HG03571 (cell line): ENCODE measurements at regions not wholly inside any gene's neighbourhood (a gene's known extent, or its start where the extent isn't known, plus 50 kb on each side); places are given as distances from the start of the nearest gene placed in this dataset.
"Not testable (repeated sequence)": the region's sequence is repeated elsewhere in the genome, so short reads cannot be mapped to it uniquely, and the experiment has no call there.

Source experiments
- ATAC-seq: cut with Tn5 transposase; IDR thresholded peaks from one replicate; pipeline ENCODE4 v1.9.1; 2021; ENCODE audit not compliant: unreplicated experiment

- ATAC-seq: no peak
These were observed 50.9 kb downstream of the DISP1 start for GRCh38 chr1:222865718-222866117.

- no peak for ATAC-seq
These were observed 52.5 kb downstream of the DISP1 start for GRCh38 chr1:222867316-222867715.

- no peak for ATAC-seq
These were observed 61.3 kb downstream of the DISP1 start for GRCh38 chr1:222876182-222876581.

GRCh38 chr1:222877854-222878253, 63.0 kb downstream of the DISP1 start:
- ATAC-seq: no peak

GRCh38 chr1:222880587-222880986, 65.7 kb downstream of the DISP1 start:
- ATAC-seq: no peak

DNA sequence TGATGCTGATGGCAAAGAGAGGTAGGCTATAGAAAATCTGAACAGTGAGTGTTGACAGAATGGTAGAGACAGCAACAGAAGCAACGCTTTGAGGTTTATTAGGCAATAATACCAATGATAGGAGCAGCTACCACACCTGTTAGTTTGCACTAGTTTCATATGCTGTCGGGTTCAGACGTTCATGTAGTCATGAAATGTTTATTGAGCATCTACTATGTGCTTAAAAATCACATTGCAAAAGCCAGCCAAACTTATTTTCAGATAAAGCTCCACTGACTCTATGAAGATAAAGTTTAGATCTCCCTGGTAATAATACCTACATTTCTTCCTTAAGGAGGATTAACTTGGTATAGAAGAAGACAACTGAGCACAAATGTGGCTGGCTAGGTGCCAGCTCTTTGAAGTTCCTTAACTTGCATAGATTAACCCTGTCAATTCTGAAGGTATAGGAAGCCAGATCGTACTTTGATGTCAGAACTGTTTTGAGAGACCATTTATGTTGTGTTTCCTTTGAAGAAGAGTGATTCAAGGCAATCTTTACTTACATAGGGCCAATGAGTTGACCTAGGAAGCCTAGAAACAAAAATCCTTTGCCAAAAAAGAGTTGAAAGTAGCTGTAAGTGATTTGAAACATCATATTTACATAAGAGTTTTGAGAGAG, 71.5 kb downstream of the DISP1 start:
- no peak for ATAC-seq

GRCh38 chr1:222886878-222887351, 72.1 kb downstream of the DISP1 start:
- no peak for ATAC-seq

DNA sequence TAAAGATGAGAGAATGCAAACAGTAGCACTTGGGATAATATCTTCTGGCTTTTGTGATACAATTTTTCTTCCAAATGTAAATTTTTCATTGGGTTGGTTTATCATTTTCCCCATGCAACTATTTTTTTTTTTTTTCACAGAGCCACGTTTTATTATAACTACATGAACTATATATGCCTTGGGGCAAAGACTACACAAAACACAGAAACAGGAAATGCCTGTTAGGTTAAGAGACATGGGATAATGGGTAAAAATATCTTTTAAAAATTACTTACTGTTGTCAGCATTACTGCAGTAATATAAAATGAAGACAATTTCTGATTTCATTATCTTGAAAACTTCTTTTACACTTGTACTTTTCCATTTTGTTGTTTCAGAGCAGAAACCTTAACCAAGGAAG, 74.6 kb downstream of the DISP1 start:
- no peak for ATAC-seq

DNA sequence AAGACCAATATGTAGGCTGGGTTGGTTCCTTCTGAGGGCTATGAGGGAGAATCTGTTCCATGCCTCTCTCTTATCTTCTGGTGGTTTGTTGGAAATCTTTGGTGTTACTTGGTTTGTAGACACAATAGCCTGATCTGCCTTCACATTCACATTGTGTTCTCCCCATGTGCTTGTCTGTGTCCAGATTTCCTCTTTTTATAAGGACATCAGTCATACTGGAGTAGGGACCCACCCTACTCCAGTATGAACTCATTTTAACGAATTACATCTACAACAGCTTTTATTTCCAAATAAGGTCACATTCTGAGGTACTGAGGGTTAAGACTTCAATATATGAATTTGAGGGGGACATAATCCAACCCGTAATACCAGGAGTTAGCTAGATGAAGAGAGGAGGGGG, 75.9 kb downstream of the DISP1 start:
- no peak for ATAC-seq

DNA sequence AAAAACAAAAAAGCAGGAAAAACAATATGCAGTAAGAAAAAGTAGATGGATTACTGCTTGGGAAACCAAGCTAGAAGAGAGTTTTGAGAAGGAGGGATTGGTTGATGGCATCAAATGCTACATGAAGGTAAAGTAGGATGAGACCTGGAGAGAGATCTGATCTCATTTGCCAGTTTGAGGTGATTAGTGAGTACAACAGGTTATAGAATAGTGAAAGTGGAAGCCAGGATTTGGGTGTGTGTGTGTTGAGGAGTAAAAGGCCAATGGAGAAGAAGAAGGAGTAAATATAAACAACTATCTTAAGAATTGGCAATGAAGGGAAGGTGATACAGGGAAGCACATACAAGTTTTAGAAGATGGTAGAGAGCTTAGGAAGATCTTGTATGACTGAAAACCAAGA, 76.7 kb downstream of the DISP1 start:
- ATAC-seq: no peak

GRCh38 chr1:222892137-222892769, 77.4 kb downstream of the DISP1 start:
- ATAC-seq: no peak

DNA sequence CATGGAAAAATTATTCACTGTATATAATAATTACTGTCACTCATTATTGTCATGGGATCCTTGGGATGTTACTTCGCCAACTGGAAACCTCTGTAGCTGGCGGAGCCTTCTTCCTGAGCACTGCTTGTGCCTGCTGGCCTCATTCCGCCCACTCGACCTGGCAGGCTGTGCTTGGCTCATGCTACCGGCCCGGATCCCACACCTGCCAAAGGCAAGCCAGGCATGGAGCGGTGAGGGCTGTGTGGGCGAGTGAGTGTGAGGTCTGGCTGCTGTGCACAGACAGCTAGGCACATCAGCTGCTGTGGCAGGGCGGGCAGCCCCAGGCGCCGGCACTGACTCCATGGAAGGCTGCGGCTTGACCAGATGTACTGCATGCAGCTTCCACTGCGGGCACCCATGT, 78.4 kb downstream of the DISP1 start:
- ATAC-seq: no peak

DNA sequence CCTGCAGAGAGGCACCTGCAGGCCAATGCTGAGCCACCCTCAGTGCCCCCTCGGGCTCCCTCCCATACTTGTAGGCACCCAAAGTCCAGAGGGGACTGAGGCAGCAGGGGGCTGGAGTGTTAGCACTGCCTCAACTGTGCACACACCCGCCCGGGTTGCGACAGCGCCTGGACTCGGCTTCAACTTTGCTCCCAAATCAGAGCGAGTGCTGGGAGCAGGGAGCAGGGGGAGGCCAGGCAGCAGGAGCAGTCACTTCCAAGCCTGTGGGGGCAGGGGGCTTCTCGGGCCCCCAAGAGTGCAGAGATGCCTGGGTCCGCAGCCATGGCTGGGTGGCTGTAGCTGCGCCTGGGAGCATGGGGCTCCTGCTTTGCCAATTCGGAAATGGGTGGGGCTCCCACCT, 79.5 kb downstream of the DISP1 start:
- no peak for ATAC-seq

DNA sequence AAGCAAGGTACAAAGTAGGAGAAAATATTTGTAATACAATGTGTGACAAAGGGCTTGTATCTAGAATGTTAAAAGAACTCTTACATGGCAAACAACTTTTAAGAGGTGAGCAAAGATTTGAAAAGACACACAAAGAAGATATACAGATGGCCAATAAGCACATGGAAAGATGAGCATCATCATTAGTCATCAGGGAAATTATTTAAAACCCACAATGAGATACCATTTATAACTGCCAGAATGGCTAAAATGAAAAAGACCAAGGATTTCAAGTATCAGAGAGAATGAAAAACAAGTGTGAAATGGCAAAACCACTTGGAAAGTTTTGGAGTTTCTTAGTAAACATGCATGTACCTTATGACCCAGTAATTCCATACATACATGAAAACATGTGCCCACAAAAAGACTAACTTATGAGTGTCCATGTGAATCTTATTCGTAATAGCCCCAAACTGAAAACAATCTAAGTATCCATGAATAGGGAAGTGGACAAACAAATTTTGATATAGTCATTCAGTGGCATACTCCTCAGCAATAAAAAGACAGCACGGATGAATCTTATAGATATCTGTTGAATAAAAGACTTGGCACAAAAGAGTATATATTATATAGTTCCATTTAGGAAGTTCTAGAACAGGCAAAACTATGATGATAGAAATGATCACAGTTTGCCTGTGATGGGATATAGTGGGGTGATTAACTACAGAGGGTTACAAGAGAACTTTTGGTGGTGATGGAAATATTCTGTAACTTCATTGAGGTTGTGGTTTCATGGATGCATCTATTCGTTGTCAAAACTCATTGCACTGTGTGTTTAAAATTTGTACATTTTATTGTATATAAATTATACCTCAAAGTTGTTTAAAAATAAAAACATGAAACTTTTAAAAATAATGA, 82.0 kb downstream of the DISP1 start:
- ATAC-seq: no peak

GRCh38 chr1:222897527-222898190, 82.8 kb downstream of the DISP1 start:
- ATAC-seq: no peak

DNA sequence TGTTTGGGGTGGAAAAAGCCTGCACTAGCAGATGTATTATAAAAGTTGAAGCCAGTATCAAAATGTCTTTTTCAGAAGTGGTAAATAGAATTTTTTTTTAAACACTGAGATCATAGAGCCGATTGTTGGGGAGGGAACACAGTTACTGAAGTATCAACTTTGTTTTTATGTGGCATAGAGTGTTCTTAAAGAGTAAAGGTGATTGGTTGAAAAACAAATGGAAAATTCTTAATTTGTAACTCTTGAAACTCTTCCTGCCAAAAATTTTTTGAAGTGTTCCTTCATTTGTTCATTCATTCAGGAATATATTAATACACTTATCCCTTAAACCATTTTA, 83.3 kb downstream of the DISP1 start:
- ATAC-seq: no peak

GRCh38 chr1:222899471-222899870, 84.6 kb downstream of the DISP1 start:
- ATAC-seq: no peak

- ATAC-seq: no peak
These were observed 89.6 kb downstream of the DISP1 start for GRCh38 chr1:222904451-222904850.

DNA sequence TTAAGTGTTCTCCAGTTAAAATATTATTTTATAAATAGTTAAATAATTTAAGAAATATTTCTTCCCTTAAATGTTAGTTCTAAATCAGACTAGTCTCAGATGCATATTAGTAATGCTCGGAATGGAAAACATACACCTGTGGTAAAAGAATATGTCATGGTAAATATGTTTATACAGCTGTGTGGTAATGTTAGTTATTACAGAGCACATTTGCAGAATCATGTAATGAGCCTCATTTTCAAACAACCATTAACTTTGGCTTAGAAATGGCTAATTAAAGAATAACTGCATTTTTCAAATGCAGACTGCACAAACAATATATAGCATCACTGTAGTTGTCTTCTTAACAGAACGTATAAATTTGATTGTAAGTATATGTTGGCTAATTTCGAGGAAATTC, 90.3 kb downstream of the DISP1 start:
- ATAC-seq: no peak

DNA sequence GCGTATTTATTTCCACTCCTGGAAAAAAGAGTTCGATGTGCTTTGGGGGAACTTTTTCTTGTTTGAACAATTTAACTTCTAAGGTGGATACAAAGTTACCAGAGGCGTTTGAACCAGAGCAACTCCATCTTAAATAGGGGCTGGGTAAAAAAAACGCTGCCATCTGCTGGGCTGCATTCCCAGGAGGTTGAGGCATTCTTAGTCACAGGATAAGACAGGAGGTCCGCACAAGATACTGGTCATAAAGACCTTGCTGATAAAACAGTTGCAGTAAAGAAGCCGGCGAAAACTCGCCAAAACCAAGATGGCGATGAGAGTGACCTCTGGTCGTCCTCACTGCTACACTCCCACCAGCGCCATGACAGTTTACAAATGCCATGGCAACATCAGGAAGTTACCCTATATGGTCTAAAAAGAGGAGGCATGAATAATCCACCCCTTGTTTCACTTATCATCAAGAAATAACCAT, 91.5 kb downstream of the DISP1 start:
- not testable (repeated sequence) for ATAC-seq

GRCh38 chr1:222909586-222909985, 94.7 kb downstream of the DISP1 start:
- no peak for ATAC-seq
